NT2/D1 (cell line): ENCODE measurements at regions not wholly inside any gene's neighbourhood (a gene's known extent, or its start where the extent isn't known, plus 50 kb on each side); places are given as distances from the start of the nearest gene placed in this dataset.

Source experiments
- SUZ12 ChIP-seq: IDR thresholded peaks from 2 replicates; pipeline ENCODE4 v1.6.1; 2011; ENCODE audit not compliant: insufficient read length, insufficient read depth; ENCODE audit errors: extremely low read depth
- YY1 ChIP-seq: IDR thresholded peaks from 2 replicates; pipeline ENCODE4 v1.6.1; 2011; ENCODE audit not compliant: insufficient read length, insufficient read depth
- ZNF274 ChIP-seq: IDR thresholded peaks from 2 replicates; pipeline ENCODE4 v1.6.1; 2011; ENCODE audit warnings: mild to moderate bottlenecking, low read depth, low read length

DNA sequence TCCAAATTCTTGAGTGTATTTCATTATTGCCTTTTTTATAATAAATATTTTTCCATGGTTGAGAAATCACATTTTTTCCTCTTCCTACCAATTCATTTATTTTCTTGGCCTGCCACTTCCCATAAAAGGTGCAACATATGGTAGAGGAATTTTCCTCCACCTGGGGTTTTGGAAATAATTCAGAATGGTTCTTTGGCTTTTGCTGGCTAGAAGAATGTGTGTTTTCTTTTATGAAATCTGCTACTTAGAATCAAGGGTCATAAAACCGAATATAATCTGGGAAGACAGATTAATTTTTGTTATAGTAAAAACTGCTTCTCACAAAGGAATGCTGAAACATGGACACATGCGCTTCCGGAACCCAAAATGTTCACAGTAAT, 54.0 kb upstream of the POMGNT2 start:
- TF ChIP-seq YY1 (no peak), ZNF274 (no peak), SUZ12 (no peak)
